Testis (tissue), 2 donors: ENCODE measurements at regions not wholly inside any gene's neighbourhood (a gene's known extent, or its start where the extent isn't known, plus 50 kb on each side); places are given as distances from the start of the nearest gene placed in this dataset.

ENCODE experiments used
- DNase-seq: peaks from one replicate; pipeline ENCODE4 v3.0.0-alpha.2; 2019
- H3K27ac ChIP-seq, 2 donors: fragments of 200-600 bp; sonication (generic); one replicate each; pipeline ENCODE4 v1.5.1; 2019
- H3K27me3 ChIP-seq: fragments of 200-600 bp; sonication (generic); one replicate; pipeline ENCODE4 v1.5.1; 2019
- H3K36me3 ChIP-seq: fragments of 200-600 bp; sonication (generic); one replicate; pipeline ENCODE4 v1.5.1; 2017; ENCODE audit warnings: low read depth; ENCODE audit errors: missing control alignments
- H3K4me1 ChIP-seq: fragments of 200-600 bp; sonication (generic); one replicate; pipeline ENCODE4 v1.5.1; 2019
- H3K4me3 ChIP-seq, 2 donors: fragments of 200-600 bp; sonication (generic); one replicate each; pipeline ENCODE4 v1.5.1; 2017 to 2019
- H3K9me3 ChIP-seq: fragments of 200-600 bp; sonication (generic); one replicate; pipeline ENCODE4 v1.5.1; 2017
- CTCF ChIP-seq, 3 experiments: fragments of 450-650 bp in 2 of 3; fragments of 200-600 bp in 1 of 3; sonication (generic) in 1 of 3; IDR thresholded peaks; one replicate each; pipeline ENCODE4 v1.5.1; 2016 to 2019; ENCODE audit warnings: antibody characterized with exemption in 3 of 3, mild to moderate bottlenecking in 2 of 3, moderate library complexity in 1 of 3
- POLR2A ChIP-seq: fragments of 450-650 bp; IDR thresholded peaks from one replicate; pipeline ENCODE4 v1.6.1; 2017; ENCODE audit warnings: antibody characterized with exemption, mild to moderate bottlenecking, moderate library complexity
- whole genome bisulfite sequencing, 2 donors: methylation state at CpG; one replicate each; pipeline ENCODE4 v1.1.5; 2018; 5-methylcytosine and 5-hydroxymethylcytosine counted together
- intact Hi-C: fragments of 100-400 bp; cut with DNase I; formaldehyde crosslinking; loops from one replicate; pipeline ENCODE4 v1.15.1; 2023; ENCODE audit warnings: low total_unique reads

GRCh38 chr15:69743091-69743490, 290.5 kb downstream of the RPLP1 start:
- Histone ChIP-seq H3K9me3 (no peaks in the 10 kb centered on the region), H3K27me3 (no peaks in the 10 kb centered on the region), H3K4me1 (no peaks in the 10 kb centered on the region), H3K27ac (no peak overlapping the region), H3K4me3 (no peak overlapping the region), H3K36me3 (no peaks in the 10 kb centered on the region)
- intact Hi-C loops: no loop called here
- TF ChIP-seq CTCF (IDR thresholded peaks at IDR 0.05): no peak
- no peak for TF ChIP-seq POLR2A
- no peak for DNase-seq
- 100% methylated on average over 1 of the region's 1 CpG for WGBS, 2 donors

GRCh38 chr15:69744391-69745162, 292.0 kb downstream of the RPLP1 start:
- no peaks in the 10 kb centered on the region for H3K36me3 ChIP-seq
- intact Hi-C loops: no loop called here
- 71 to 73% methylated on average over 3 to 5 of the region's 5 CpGs for WGBS, 2 donors
- TF ChIP-seq POLR2A (no peak), CTCF (IDR thresholded peaks at IDR 0.05) (no peak)
- H3K9me3 ChIP-seq: no peaks in the 10 kb centered on the region
- H3K4me1 ChIP-seq: no peaks in the 10 kb centered on the region
- no peak overlapping the region for H3K4me3 ChIP-seq
- no peaks in the 10 kb centered on the region for H3K27me3 ChIP-seq
- DNase-seq: no peak
- H3K27ac ChIP-seq: no peak overlapping the region

- Histone ChIP-seq H3K27me3 (no peaks in the 10 kb centered on the region), H3K4me1 (no peaks in the 10 kb centered on the region), H3K9me3 (no peaks in the 10 kb centered on the region), H3K36me3 (no peaks in the 10 kb centered on the region), H3K27ac (no peak overlapping the region), H3K4me3 (no peak overlapping the region)
- no peak for DNase-seq
- WGBS, 2 donors: 82% methylated on average over 5 of the region's 5 CpGs
- intact Hi-C loops: no loop called here
- TF ChIP-seq CTCF (IDR thresholded peaks at IDR 0.05) (no peak), POLR2A (no peak)
These were observed 294.6 kb downstream of the RPLP1 start for GRCh38 chr15:69747193-69747592.

GRCh38 chr15:69748131-69748530, 295.5 kb downstream of the RPLP1 start:
- Histone ChIP-seq H3K27me3 (no peaks in the 10 kb centered on the region), H3K4me1 (no peaks in the 10 kb centered on the region), H3K4me3 (no peak overlapping the region), H3K27ac (no peak overlapping the region), H3K36me3 (no peaks in the 10 kb centered on the region), H3K9me3 (no peaks in the 10 kb centered on the region)
- WGBS, 2 donors: 89 to 92% methylated on average over 7 of the region's 7 CpGs
- TF ChIP-seq POLR2A (no peak), CTCF (IDR thresholded peaks at IDR 0.05) (no peak)
- DNase-seq: no peak
- intact Hi-C loops: no loop called here

GRCh38 chr15:69748576-69749185, 296.1 kb downstream of the RPLP1 start:
- Histone ChIP-seq H3K9me3 (no peaks in the 10 kb centered on the region), H3K27ac (no peak overlapping the region), H3K27me3 (no peaks in the 10 kb centered on the region), H3K4me1 (no peaks in the 10 kb centered on the region), H3K4me3 (no peak overlapping the region), H3K36me3 (no peaks in the 10 kb centered on the region)
- intact Hi-C loops: no loop called here
- DNase-seq: no peak
- no peak for TF ChIP-seq CTCF (IDR thresholded peaks at IDR 0.05)
- no peak for TF ChIP-seq POLR2A
- WGBS, 2 donors: 89 to 94% methylated on average over 3 of the region's 3 CpGs
